Activated T-cell treated with anti-CD3 and anti-CD28 coated beads, Interleukin-2, amount 50 U/mL, for 4 hours (primary cell): ENCODE measurements at regions not wholly inside any gene's neighbourhood (a gene's known extent, or its start where the extent isn't known, plus 50 kb on each side); places are given as distances from the start of the nearest gene placed in this dataset.

Experiments used
- ATAC-seq, 2 donors: fragments of 200-7000 bp; cut with Tn5 transposase; one replicate each; pipeline ENCODE4 v1.10.0; 2021
- DNase-seq: peaks from one replicate; pipeline ENCODE4 v3.0.0-alpha.2; 2020
- H3K27me3 Mint-ChIP-seq: one replicate; pipeline ENCODE4 v1.8.0; 2021; ENCODE audit warnings: low read depth, mixed read lengths
- H3K36me3 Mint-ChIP-seq: one replicate; pipeline ENCODE4 v1.8.0; 2022; ENCODE audit warnings: mixed read lengths; ENCODE audit not compliant: insufficient read depth
- H3K4me1 Mint-ChIP-seq: one replicate; pipeline ENCODE4 v1.8.0; 2021; ENCODE audit warnings: low read depth, mixed read lengths
- H3K4me3 Mint-ChIP-seq: one replicate; pipeline ENCODE4 v1.8.0; 2021; ENCODE audit warnings: mild to moderate bottlenecking, moderate library complexity, mixed read lengths
- H3K9me3 Mint-ChIP-seq: one replicate; pipeline ENCODE4 v1.8.0; 2021; ENCODE audit warnings: mixed read lengths

- H3K4me3 Mint-ChIP-seq = no peak overlapping the region
- DNase-seq = no peak
- no peak for ATAC-seq
- peaks cover 2% of the 10 kb centered on the region for H3K27me3 Mint-ChIP-seq
- peaks cover 1% of the 10 kb centered on the region for H3K4me1 Mint-ChIP-seq
- H3K36me3 Mint-ChIP-seq = no peaks in the 10 kb centered on the region
- H3K9me3 Mint-ChIP-seq = no peaks in the 10 kb centered on the region
Measured at GRCh38 chr1:168906367-168906766, 177.4 kb upstream of the DPT start.

- H3K36me3 Mint-ChIP-seq = no peaks in the 10 kb centered on the region
- H3K9me3 Mint-ChIP-seq = no peaks in the 10 kb centered on the region
- H3K27me3 Mint-ChIP-seq = peaks cover 2% of the 10 kb centered on the region
- DNase-seq (no peak), ATAC-seq (no peak)
- peaks cover 1% of the 10 kb centered on the region for H3K4me1 Mint-ChIP-seq
- no peak overlapping the region for H3K4me3 Mint-ChIP-seq
Measured at GRCh38 chr1:168907053-168907452, 178.0 kb upstream of the DPT start.

GRCh38 chr1:168907786-168908348 lies 178.9 kb upstream of the DPT start:
- Mint-ChIP-seq H3K9me3 (no peaks in the 10 kb centered on the region), H3K4me3 (no peak overlapping the region), H3K27me3 (peaks cover 2% of the 10 kb centered on the region), H3K4me1 (peaks cover 1% of the 10 kb centered on the region), H3K36me3 (no peaks in the 10 kb centered on the region)
- DNase-seq (no peak), ATAC-seq (no peak)

- Mint-ChIP-seq H3K4me3 (no peak overlapping the region), H3K36me3 (no peaks in the 10 kb centered on the region), H3K4me1 (peaks cover 1% of the 10 kb centered on the region), H3K27me3 (peaks cover 8% of the 10 kb centered on the region), H3K9me3 (no peaks in the 10 kb centered on the region)
- ATAC-seq (no peak), DNase-seq (no peak)
Measured at GRCh38 chr1:168910403-168910802, 181.4 kb upstream of the DPT start.

- Mint-ChIP-seq H3K27me3 (peaks cover 8% of the 10 kb centered on the region), H3K4me1 (peaks cover 1% of the 10 kb centered on the region), H3K4me3 (no peak overlapping the region), H3K9me3 (no peaks in the 10 kb centered on the region), H3K36me3 (no peaks in the 10 kb centered on the region)
- ATAC-seq (no peak), DNase-seq (no peak)
Measured at GRCh38 chr1:168911370-168911769, 182.4 kb upstream of the DPT start.

GRCh38 chr1:168913711-168914463 lies 184.9 kb upstream of the DPT start:
- Mint-ChIP-seq H3K36me3 (no peaks in the 10 kb centered on the region), H3K4me3 (no peak overlapping the region), H3K4me1 (no peaks in the 10 kb centered on the region), H3K9me3 (no peaks in the 10 kb centered on the region), H3K27me3 (peaks cover 13% of the 10 kb centered on the region)
- no peak for ATAC-seq
- no peak for DNase-seq

GRCh38 chr1:168917309-168917708 lies 188.3 kb upstream of the DPT start:
- peaks cover 7% of the 10 kb centered on the region for H3K4me1 Mint-ChIP-seq
- H3K4me3 Mint-ChIP-seq = no peak overlapping the region
- DNase-seq (no peak), ATAC-seq (no peak)
- H3K27me3 Mint-ChIP-seq = peaks cover 13% of the 10 kb centered on the region
- H3K36me3 Mint-ChIP-seq = no peaks in the 10 kb centered on the region
- H3K9me3 Mint-ChIP-seq = no peaks in the 10 kb centered on the region

- Mint-ChIP-seq H3K4me3 (no peak overlapping the region), H3K27me3 (peaks cover 13% of the 10 kb centered on the region), H3K36me3 (no peaks in the 10 kb centered on the region), H3K4me1 (peaks cover 8% of the 10 kb centered on the region), H3K9me3 (no peaks in the 10 kb centered on the region)
- ATAC-seq (no peak), DNase-seq (no peak)
Measured at GRCh38 chr1:168917796-168918195, 188.7 kb upstream of the ATP1B1 start.

GRCh38 chr1:168918860-168919741 lies 187.4 kb upstream of the ATP1B1 start:
- Mint-ChIP-seq H3K9me3 (no peaks in the 10 kb centered on the region), H3K27me3 (peaks cover 7% of the 10 kb centered on the region), H3K36me3 (no peaks in the 10 kb centered on the region), H3K4me3 (no peak overlapping the region), H3K4me1 (peaks cover 8% of the 10 kb centered on the region)
- DNase-seq (no peak), ATAC-seq (no peak)

- peaks cover 8% of the 10 kb centered on the region for H3K4me1 Mint-ChIP-seq
- H3K36me3 Mint-ChIP-seq = no peaks in the 10 kb centered on the region
- no peak for DNase-seq
- H3K9me3 Mint-ChIP-seq = no peaks in the 10 kb centered on the region
- ATAC-seq = no peak
- peaks cover 5% of the 10 kb centered on the region for H3K27me3 Mint-ChIP-seq
- no peak overlapping the region for H3K4me3 Mint-ChIP-seq
Measured at GRCh38 chr1:168920456-168921094, 185.9 kb upstream of the ATP1B1 start.

- H3K27me3 Mint-ChIP-seq = peaks cover 5% of the 10 kb centered on the region
- no peak overlapping the region for H3K4me3 Mint-ChIP-seq
- no peaks in the 10 kb centered on the region for H3K36me3 Mint-ChIP-seq
- DNase-seq (no peak), ATAC-seq (no peak)
- H3K4me1 Mint-ChIP-seq = peaks cover 8% of the 10 kb centered on the region
- no peaks in the 10 kb centered on the region for H3K9me3 Mint-ChIP-seq
Measured at GRCh38 chr1:168921629-168922028, 184.9 kb upstream of the ATP1B1 start.

- H3K27me3 Mint-ChIP-seq = peaks cover 12% of the 10 kb centered on the region
- no peak overlapping the region for H3K4me3 Mint-ChIP-seq
- H3K4me1 Mint-ChIP-seq = peaks cover 8% of the 10 kb centered on the region
- no peak for ATAC-seq
- H3K9me3 Mint-ChIP-seq = no peaks in the 10 kb centered on the region
- no peak for DNase-seq
- H3K36me3 Mint-ChIP-seq = no peaks in the 10 kb centered on the region
Measured at GRCh38 chr1:168923521-168924136, 182.9 kb upstream of the ATP1B1 start.

GRCh38 chr1:168924976-168925375 lies 181.5 kb upstream of the ATP1B1 start:
- no peaks in the 10 kb centered on the region for H3K36me3 Mint-ChIP-seq
- ATAC-seq (no peak), DNase-seq (no peak)
- H3K27me3 Mint-ChIP-seq = peaks cover 18% of the 10 kb centered on the region
- no peak overlapping the region for H3K4me3 Mint-ChIP-seq
- no peaks in the 10 kb centered on the region for H3K9me3 Mint-ChIP-seq
- peaks cover 8% of the 10 kb centered on the region for H3K4me1 Mint-ChIP-seq

- no peak overlapping the region for H3K4me3 Mint-ChIP-seq
- H3K4me1 Mint-ChIP-seq = peaks cover 8% of the 10 kb centered on the region
- H3K27me3 Mint-ChIP-seq = peaks cover 18% of the 10 kb centered on the region
- ATAC-seq = no peak
- DNase-seq = no peak
- no peaks in the 10 kb centered on the region for H3K9me3 Mint-ChIP-seq
- H3K36me3 Mint-ChIP-seq = no peaks in the 10 kb centered on the region
Measured at GRCh38 chr1:168926236-168926635, 180.3 kb upstream of the ATP1B1 start.
